ENCODE measurements at regions not wholly inside any gene's neighbourhood (a gene's known extent, or its start where the extent isn't known, plus 50 kb on each side); places are given as distances from the start of the nearest gene placed in this dataset.

GRCh38 chrX:34072906-34073305 lies 59.2 kb downstream of the FAM47A start:
- Mint-ChIP-seq H3K9me3 (peaks cover 8% of the 10 kb centered on the region), H3K36me3 (no peaks in the 10 kb centered on the region), H3K27me3 (ENCODE audit: low read depth) (peaks cover 2% of the 10 kb centered on the region; the same call in 1 of the 2 replicates), H3K4me3 (no peak overlapping the region), H3K4me1 (no peaks in the 10 kb centered on the region), H3K27ac (no peak overlapping the region)
- ChIA-PET CTCF (no interaction called here), POLR2A (no interaction called here)
- DNase-seq (ENCODE audit: low spot score): no peak
- TF ChIP-seq ZNF263 (CRISPR knock-in tag; IDR thresholded peaks at IDR 0.05; ENCODE audit: low read depth): no peak
- TF ChIP-seq TP53 (CRISPR knock-in tag; IDR thresholded peaks at IDR 0.05): no peak
- no peak for TF ChIP-seq ERG (CRISPR knock-in tag; IDR thresholded peaks at IDR 0.05)
- no peak for TF ChIP-seq ZNF281 (CRISPR knock-in tag; IDR thresholded peaks at IDR 0.05)
- no peak for TF ChIP-seq ZNF416 (CRISPR knock-in tag; IDR thresholded peaks at IDR 0.05)
- TF ChIP-seq FOXP1 (CRISPR knock-in tag; IDR thresholded peaks at IDR 0.05; ENCODE audit: borderline replicate concordance): no peak
- TF ChIP-seq ATF1 (CRISPR knock-in tag; IDR thresholded peaks at IDR 0.05): no peak
- no peak for ATAC-seq

GRCh38 chrX:34063616-34064015 lies 68.5 kb downstream of the FAM47A start:
- Mint-ChIP-seq H3K27ac (no peak overlapping the region), H3K27me3 (ENCODE audit: low read depth) (no peaks in the 10 kb centered on the region), H3K9me3 (peaks cover 10% of the 10 kb centered on the region), H3K36me3 (no peaks in the 10 kb centered on the region), H3K4me1 (no peaks in the 10 kb centered on the region), H3K4me3 (no peak overlapping the region)
- no peak for DNase-seq (ENCODE audit: low spot score)
- TF ChIP-seq NR2C2 (CRISPR knock-in tag; IDR thresholded peaks at IDR 0.05) (no peak), NR3C1 (CRISPR knock-in tag; conservative IDR thresholded peaks at IDR 0.05; ENCODE audit: low read depth) (no peak), ATF6 (CRISPR knock-in tag; IDR thresholded peaks at IDR 0.05) (no peak), RORB (CRISPR knock-in tag; IDR thresholded peaks at IDR 0.05) (no peak), CTCF (IDR thresholded peaks at IDR 0.05) (no peak)
- ChIA-PET CTCF (no interaction called here), POLR2A (no interaction called here)
- no peak for ATAC-seq

- no peak for DNase-seq (ENCODE audit: low spot score)
- H3K4me3 Mint-ChIP-seq: no peak overlapping the region
- peak; percentile 53; the same call in 1 of the 2 replicates for ATAC-seq
- H3K9me3 Mint-ChIP-seq: peaks cover 8% of the 10 kb centered on the region; the same call in 1 of the 2 replicates
- no peaks in the 10 kb centered on the region for H3K36me3 Mint-ChIP-seq
- H3K27ac Mint-ChIP-seq: no peak overlapping the region
- peaks cover 14% of the 10 kb centered on the region for H3K4me1 Mint-ChIP-seq
- CTCF ChIA-PET: no interaction called here
- TF ChIP-seq ZNF232 (CRISPR knock-in tag; IDR thresholded peaks at IDR 0.05): no peak
- TF ChIP-seq ATF1 (CRISPR knock-in tag; IDR thresholded peaks at IDR 0.05): no peak
- TF ChIP-seq ZNF263 (CRISPR knock-in tag; IDR thresholded peaks at IDR 0.05; ENCODE audit: low read depth): no peak
- no peak for TF ChIP-seq ZNF416 (CRISPR knock-in tag; IDR thresholded peaks at IDR 0.05)
- no peak for TF ChIP-seq ELF4 (CRISPR knock-in tag; IDR thresholded peaks at IDR 0.05; ENCODE audit: low read depth)
- no peak for TF ChIP-seq HMGXB4 (CRISPR knock-in tag; IDR thresholded peaks at IDR 0.05)
- no peak for TF ChIP-seq CREM (CRISPR knock-in tag; IDR thresholded peaks at IDR 0.05)
- no peak for TF ChIP-seq ESRRA (CRISPR knock-in tag; IDR thresholded peaks at IDR 0.05; ENCODE audit: borderline replicate concordance)
- no peak for TF ChIP-seq FOXP4 (CRISPR knock-in tag; IDR thresholded peaks at IDR 0.05)
- TF ChIP-seq NR2C2 (CRISPR knock-in tag; IDR thresholded peaks at IDR 0.05): no peak
- no peak for TF ChIP-seq USF1 (CRISPR knock-in tag; IDR thresholded peaks at IDR 0.05)
- POLR2A ChIA-PET: no interaction called here
- H3K27me3 Mint-ChIP-seq (ENCODE audit: low read depth): no peaks in the 10 kb centered on the region
Measured at GRCh38 chrX:34058005-34058404, 74.1 kb downstream of the FAM47A start.
